HG03135 (cell line): ENCODE measurements at regions not wholly inside any gene's neighbourhood (a gene's known extent, or its start where the extent isn't known, plus 50 kb on each side); places are given as distances from the start of the nearest gene placed in this dataset.
"Not testable (repeated sequence)": the region's sequence is repeated elsewhere in the genome, so short reads cannot be mapped to it uniquely, and the experiment has no call there.

Experiments used
- ATAC-seq: cut with Tn5 transposase; IDR thresholded peaks from one replicate; pipeline ENCODE4 v1.9.1; 2021; ENCODE audit warnings: mild to moderate bottlenecking, moderate library complexity; ENCODE audit not compliant: unreplicated experiment

DNA sequence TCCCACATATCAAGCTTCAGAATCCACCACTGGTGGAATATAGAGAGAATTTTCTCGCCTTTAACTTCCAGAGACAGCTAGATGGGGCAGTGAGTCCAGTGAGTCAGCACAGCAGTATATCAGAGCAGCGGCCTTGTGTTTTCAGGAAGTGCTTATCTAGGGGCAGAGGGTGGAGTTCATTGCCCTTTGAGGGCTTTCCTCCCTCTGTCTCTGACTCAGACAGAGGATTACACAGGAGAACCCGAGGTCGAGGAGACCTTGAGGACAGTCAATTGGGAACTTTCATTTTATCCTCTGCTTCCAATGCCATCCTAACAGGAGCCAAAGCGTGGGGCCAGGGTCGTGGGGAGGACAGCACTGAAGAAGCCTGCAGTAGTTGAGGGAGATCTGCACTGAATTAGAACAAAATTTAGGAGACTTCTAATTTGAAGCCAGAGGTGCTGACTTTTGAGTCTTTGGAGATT is 109.6 kb upstream of the UMPS start:
- no peak for ATAC-seq

DNA sequence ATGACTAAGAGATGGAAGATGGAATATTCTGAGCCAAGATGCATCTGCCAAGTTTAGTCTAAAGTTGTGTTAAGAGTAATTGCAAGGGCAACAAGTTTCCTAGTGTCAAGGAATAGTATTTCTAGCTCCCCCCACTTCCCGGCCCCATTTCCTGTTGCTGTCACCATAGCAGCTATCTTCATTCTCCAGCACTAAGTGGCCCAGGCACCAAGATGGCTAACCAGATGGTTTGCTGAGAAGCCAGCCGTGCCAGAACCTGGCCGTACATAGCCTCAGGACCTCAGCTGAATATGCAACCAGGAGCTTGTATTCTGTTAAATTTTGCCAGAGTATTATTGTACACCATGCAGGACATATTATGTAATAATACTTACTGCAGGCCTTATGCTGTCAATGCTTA is 108.8 kb upstream of the UMPS start:
- no peak for ATAC-seq

DNA sequence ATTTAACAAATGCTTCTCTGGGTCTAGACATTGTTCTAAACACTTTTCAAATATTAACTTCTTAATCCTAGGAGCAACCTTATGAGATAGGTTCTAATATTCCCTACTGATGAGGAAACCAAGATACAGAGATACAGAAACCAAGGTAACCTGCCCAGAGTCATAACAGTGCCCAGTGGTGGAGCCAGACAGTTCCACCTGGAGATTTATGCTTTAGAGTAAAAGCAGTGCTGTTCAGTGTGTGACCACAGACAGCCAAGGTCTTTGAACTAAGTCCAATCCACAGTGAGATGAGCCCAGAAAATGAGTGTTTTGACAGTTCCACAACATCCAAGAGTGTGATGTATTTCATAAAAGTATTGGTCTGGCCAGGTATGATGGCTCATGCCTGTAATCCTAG is 105.2 kb upstream of the UMPS start:
- no peak for ATAC-seq

DNA sequence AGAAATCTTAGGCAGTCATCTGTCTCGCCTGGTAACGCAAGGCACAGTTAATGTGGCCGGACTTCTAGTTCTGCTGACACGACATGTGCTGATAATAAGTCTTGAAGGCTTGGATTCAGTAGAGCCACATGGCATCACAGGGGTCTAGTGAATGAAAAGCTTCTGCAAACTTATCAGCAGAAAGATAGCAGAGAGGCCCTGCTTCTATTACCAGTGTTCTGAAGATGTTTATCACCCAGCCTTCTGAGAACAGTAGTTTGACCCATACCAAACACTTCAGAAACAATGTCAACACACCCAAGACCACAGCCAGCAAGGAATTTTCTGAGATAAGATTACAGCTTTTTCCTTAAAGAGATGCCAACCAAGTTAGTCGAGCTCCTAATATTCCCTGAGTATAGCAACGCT is 102.7 kb upstream of the UMPS start:
- ATAC-seq = no peak

DNA sequence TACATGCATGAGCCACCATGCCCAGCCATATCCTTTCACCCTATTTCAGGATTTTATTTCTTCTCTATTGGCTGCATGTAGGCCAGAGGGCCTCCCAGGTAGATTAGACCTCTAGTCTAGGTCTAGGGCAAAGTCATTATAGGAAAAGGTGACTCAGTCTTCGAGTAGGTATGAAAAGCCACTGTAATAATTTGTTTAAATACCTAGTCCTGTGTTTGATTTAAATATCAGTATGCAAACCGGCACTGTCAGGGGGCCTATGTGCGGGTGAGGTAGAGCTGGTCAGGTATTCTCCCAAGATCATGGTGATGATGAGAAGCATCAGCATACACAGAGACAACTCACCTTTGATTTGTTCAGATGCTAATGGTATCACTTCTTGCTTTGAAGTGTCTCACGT is 101.4 kb upstream of the UMPS start:
- no peak for ATAC-seq

DNA sequence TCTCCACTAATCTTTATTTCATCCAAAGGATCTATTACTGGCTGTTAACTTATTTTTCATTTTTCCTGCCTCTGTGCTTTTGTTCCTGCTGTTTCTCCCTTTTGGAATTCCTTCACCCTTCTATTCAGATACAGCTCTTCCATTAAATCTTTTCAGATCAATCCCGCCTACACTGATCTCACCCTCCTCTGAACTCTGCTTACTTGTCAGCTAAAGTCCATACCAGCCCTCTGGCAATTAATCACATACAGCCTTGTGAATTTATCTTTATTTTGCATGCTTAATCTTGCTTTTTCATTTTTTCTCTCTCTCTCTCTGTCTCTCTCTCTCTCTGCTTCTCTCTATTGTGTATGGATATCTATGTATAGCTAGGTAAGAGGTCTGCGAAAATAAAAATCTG is 100.8 kb upstream of the UMPS start:
- no peak for ATAC-seq

DNA sequence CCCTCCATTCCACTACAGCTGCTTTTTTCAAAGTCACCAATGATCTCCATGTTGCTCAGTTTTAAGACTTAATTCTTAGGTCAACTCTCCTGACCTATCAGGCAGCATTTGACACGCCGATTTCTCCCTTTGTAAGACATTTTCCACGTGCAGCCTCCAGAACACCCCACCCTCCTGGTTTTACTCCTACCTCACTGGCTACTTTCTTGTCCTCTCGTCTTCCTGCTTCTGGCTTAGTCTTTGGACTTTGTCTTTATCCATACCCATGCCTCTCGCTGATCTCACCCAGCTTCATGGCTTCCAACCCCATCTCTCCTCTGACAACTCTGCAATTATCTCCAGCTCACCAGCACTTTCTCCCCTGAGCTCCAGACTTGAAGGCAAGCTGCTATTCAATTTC is 99.3 kb upstream of the UMPS start:
- no peak for ATAC-seq

DNA sequence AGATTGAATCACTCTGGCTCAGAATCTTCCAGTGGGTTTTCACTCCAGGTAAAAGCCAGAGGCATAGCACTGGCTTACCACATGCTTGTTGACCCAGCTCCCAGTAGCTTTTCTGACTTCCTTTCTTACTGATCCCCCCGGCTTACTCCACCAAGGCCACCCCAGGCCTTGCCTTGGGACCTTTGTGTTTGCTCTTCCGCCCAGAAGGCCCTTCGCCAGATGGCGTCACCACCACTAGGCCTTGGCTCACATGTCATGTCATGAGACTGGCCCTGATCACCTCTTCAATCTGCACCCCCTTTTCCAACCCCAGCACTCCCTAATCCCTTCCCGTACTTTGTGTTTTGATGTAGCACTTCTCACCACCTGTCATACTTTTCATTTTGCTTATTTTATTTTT is 98.5 kb upstream of the UMPS start:
- ATAC-seq = no peak

DNA sequence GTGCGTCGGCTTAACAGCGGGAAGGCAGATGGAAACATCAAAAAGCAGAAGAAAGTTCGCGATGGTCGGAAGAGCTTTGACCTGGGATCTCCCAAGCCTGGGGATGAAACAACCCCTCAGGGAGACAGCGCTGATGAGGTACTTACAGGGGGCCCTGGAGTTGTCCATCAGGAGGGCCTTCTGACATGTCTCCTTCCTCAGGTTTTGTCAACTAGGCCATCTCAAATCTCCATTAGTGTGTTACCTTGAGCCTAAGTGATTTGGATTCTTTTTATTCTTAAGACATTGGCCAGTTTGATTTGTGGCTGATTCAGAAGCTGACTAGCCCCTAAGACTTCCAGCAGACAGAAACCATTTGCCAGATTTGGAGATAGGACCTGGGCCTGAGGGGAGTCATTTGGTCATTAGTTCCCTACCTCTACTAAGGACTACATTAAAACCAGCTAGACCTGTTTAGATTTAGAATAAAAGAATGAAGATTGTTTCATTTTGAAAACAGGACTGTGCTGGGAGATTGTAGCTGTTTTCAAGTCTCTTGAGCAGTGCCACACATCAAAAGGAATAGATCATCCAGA is 97.6 kb upstream of the UMPS start:
- ATAC-seq = no peak

DNA sequence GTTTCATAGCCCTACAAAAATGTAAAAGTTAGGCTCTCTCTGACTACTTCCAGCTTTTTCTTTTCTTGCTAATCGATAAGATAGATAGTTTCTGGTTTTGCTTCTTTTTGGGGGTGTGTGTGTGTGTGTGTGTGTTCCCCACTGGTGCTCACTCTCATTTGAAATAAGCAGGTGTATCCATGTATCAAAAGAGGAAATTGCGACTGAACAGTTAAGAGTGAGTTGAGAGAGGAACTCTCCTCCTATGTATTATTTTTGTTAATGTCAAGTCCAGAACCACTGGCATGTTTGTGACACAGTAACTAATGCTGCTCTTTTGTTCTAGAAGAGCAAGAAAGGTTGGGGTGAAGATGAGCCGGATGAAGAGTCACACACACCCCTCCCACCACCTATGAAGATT is 96.7 kb upstream of the UMPS start:
- no peak for ATAC-seq

DNA sequence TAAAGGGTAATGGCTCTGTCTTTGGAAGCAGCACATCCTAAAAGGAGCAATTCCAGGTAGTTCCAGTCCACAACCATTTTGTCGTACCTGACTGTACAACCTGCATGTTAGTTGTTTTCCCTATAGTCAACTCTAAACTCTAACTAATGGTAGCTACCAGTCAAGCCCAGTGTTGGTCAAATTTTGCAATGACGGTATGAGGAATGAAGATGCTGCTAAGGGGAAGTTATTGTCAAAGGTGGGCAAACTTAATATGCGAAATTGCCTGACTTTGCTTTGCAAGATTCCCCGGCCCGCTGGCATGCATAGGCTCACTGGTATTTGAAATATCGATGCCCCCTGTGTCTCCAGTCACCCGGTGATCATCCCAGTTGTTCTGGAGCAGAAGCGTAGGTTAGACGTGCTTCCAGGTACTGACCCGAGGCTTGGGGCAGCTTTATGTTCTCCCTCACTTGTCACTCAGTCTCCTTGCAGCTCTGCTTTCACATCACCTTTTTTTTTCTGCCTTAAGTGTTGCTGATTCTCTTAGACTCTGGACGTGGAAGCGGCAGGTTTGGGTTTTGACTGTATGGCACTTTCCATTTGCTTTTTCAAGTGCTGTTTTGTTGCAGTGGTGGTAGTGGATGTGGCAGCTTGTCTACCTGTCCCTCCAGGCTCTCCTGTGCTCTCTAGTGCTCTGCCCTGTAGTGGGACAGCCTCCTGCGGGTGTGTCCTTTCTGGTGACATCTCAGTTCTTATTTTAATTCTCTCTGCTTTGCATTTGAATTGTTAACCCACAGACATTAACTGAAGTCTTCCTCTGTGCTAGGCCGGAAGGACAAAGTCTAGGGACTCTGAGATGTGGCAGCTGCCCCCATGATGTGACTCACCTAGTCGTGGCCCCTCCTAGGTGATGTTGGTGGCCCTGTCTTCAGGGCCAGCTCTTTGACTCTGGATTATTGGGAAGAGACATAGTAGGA is 95.8 kb upstream of the UMPS start:
- no peak for ATAC-seq

DNA sequence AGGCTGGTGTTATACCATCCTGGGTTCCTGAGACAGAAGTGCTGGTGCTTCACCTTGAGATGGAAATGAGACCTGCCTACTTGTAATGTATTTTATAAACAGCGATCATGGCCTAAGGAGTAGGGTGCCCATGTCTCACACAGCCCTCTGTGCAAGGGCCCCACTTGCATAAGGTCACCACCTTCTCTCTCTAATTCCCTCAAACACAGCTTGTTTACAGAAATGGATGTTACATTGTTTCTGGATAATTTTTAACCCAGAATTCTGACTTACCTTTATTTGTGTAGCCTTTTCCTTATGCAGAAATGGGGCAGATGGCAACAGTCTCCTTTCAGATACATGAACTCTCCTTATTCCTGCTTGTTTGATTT is 95.1 kb upstream of the UMPS start:
- no peak for ATAC-seq

DNA sequence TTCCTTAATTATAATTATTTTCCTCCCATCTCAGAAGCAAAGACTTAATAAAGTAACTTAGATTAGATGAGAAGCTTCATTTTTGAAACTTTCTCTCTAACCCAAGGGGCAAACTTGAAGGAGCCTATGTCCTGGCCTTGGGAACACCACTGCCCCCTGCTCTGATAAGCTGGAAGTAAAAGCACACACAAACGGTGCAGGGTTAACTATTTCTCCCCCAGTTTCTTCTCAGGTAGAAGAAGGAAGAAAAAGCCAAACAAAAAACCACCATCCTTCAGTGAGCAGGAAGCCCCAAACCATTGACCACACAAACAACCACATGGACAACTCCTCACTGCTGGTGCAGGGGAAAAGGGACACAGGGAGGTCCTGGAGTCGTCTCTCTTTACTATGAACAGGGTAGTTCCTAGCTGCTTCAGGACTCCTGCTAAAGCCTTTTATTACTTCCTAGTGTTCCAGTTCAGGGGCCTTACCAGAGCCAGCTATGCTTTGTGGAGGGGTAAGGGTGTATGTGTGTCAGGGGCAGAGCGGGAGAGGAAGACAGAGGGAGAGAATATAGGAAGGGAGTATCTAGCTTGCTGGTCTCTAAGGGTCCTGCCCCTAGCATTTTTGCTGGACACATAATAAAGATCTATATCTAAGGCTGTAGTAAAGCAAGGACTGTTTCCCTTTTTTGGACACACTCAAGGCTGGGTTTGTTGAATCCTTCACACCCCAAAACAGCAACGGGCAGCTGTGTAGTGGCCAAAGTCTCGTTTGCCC is 94.0 kb upstream of the UMPS start:
- ATAC-seq = no peak

DNA sequence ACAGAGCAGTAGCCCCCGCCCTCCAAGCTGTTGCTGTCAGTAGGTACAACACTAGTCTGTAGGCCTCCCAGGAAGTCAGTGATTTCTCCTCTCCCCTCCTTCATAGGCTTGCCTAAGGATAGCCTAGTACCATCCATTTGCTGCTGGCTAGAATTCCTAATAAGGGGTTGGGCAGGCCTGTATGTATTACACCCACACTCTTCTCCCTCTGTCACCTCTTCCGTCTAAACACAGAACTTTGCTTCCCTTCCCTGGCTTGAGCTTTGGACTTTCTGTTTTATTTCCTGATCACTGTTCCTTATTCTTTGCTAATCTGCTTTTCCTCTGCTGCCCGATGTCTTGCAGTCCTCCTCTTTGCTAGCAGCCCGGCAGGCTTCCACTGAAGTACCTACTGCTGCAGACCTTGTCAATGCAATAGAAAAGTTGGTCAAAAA is 93.4 kb upstream of the UMPS start:
- no peak for ATAC-seq

DNA sequence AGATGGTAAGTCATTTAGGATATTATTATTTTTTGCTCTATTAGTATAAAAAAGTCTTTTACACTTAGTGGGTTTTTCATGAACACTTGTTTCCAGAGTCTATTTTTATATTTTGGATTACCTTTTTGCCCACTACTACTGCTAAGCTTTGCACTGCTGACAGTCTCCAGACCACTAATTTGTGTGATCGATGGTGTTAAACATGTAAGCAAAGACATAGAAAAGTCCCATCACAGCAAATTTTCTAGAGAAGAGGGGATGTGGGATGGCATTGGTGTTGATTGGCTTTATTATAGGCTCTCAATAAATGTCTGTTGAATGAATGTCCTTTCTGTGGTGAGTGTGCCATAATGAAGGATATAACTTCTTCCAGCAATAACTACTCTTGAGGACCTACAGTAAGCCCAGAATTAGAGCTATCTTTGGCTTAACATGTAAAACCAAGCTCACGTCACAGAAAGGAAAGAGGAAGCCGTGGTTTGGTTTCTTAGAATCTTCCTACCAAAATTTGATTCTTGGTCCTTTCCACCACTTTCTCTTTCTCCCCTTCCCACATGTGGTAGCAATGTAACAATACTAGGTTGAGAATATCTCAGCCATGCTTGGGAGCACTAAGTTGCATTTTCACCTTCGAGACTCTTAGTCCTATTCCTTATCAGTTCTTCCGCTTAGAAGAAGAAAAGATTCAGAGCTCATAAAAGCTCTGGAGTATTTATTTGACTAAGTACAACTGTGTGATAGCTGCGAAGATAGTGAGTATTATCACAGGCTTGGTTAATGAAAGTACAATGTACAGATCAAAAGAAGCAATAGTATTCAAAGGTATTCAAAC is 90.6 kb upstream of the UMPS start:
- ATAC-seq = peak; percentile 52

DNA sequence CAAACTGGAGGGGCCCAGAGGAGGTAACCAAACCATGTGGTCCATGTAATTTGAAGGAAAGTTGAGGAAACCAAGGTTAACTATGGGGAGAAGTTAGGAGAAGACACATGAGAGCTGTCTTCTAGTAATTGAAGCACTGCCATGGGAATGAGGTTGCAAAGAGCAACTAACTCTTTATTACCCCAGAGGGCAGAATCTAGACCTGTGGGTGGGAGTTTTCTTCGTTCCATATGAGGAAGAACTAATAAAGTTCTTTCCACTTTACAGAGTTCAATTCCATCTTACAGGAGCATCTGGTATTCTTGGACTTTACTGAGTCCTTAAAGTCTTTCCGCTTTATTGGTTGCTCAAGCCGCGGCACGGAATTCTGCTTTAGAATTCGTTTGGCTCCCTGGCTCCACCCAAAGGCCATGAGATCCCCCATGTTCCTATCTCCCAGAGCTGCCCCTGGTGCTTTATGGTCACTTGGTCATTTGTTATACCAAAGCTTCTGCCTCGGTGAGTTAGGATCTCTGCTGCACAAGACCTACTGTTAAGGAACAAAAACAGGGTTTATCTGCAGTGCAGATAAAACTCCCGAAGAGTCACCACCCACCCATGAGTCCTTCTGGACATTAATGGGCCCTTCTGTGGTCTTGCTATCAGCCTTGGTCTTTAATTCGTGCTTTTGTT is 89.5 kb upstream of the UMPS start:
- ATAC-seq = no peak

DNA sequence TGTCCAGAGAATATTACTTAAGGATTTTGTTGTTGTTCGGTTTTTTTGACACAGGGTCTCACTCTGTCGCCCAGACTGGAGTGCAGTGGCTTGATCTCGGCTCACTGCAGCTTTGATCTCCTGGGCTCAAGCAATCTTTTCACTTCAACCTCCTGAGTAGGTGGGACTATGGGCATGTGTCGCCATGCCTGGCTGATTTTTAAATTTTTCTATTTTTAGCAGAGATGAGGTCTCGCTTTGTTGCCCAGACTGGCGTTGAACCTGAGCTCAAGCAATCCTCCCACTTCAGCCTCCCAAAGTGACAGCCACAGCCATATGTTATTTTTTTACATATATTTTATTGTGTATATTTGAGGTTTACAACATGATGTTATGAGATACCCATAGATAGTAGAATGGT is 86.8 kb upstream of the UMPS start:
- no peak for ATAC-seq

DNA sequence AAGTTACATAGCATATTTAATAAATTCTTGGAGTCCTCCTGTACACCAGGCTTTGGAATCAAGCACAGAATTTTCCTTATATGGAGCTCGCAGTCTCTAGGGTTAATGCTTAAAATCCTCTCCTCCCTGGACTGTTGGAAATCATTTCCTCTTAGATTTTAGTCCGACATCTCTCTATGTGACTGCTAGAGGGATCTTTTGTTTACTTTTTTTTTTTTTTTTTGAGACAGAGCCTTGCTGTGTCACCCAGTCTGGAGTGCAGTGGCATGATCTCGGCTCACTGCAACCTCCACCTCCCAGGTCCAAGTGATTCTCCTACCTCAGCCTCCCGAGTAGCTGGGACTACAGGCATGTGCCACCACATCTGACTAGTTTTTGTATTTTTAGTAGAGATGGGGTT is 84.1 kb upstream of the UMPS start:
- not testable (repeated sequence) for ATAC-seq

DNA sequence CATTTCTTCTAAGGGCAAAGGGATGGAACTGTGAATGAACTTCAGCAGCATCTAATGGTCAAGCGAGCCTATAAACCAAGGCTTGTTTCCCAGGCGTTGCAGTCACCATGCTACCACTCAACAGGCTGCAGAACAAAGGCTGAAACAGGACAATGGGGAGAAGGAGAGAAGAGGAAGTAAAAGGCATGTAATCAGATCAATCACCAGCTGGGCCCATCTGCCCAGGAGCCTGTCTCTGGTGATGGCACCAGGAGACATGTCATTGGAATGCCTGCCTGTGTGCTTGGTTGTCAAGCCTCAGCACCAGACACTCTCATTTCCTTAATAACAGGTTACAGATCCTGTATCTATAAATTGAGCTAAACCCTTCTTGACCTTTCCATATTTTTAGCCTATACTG is 81.7 kb upstream of the UMPS start:
- ATAC-seq = no peak

DNA sequence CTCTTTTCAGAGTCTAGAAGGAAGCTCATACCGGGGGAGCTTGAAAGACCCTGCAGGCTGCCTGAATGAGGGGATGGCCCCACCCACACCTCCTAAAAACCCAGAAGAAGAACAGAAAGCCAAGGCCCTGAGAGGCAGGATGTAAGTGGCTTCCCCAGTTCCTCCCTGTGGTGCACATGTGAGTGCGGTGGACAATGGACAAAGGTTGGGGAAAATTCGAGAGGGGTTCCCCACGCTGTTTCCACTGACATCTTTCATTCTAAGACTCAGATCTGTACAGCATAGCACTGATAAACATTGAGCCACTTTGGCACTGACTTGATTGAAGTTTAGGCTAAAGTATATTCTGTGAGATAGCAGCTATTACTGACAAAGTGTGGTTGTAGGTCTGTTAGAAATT is 79.5 kb upstream of the UMPS start:
- peak; percentile 40 for ATAC-seq
